Vagina (tissue), 2 donors: ENCODE measurements at regions not wholly inside any gene's neighbourhood (a gene's known extent, or its start where the extent isn't known, plus 50 kb on each side); places are given as distances from the start of the nearest gene placed in this dataset.

Source experiments
- POLR2A ChIP-seq, 2 donors: fragments of 450-650 bp; IDR thresholded peaks; one replicate each; pipeline ENCODE4 v1.6.1; 2017; ENCODE audit warnings: antibody characterized with exemption in 2 of 2, mild to moderate bottlenecking in 2 of 2, moderate library complexity in 2 of 2
- POLR2AphosphoS5 ChIP-seq, 2 donors: sonication (generic); formaldehyde crosslinking; IDR thresholded peaks; one replicate each; pipeline ENCODE4 v1.9.0; 2017; ENCODE audit warnings: antibody characterized with exemption in 2 of 2, mild to moderate bottlenecking in 2 of 2, low read depth in 1 of 2; ENCODE audit not compliant: insufficient read depth in 1 of 2
- TF ChIP-seq, protein P1 (sequence below), 3 experiments: fragments of 450-650 bp in 2 of 3; fragments of 200-600 bp in 1 of 3; sonication (generic) in 1 of 3; IDR thresholded peaks; one replicate each; pipeline ENCODE4 v1.5.1; 2017 to 2019; ENCODE audit warnings: antibody characterized with exemption in 3 of 3, mild to moderate bottlenecking in 2 of 3, moderate library complexity in 2 of 3

DNA sequence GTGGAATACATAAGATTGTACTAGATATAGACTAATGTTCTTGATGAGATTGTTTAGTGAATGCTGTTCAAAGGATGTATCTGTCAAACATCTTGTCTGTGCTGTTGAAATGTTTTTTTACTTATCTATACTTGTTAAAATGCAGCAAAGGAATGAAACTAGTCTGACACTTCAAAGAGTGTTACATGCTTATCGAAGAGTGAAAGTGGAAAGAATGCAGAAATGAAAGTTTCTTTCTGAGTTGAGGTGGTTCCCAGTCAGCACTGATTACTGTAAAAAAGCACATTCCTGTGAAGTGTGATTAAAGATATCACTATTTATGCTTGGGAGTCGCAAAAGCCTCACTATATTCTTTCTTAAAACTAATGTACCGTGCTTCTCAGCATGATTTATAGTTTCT, 1225.2 kb downstream of the NCAM2 start:
- TF ChIP-seq, protein P1, sequence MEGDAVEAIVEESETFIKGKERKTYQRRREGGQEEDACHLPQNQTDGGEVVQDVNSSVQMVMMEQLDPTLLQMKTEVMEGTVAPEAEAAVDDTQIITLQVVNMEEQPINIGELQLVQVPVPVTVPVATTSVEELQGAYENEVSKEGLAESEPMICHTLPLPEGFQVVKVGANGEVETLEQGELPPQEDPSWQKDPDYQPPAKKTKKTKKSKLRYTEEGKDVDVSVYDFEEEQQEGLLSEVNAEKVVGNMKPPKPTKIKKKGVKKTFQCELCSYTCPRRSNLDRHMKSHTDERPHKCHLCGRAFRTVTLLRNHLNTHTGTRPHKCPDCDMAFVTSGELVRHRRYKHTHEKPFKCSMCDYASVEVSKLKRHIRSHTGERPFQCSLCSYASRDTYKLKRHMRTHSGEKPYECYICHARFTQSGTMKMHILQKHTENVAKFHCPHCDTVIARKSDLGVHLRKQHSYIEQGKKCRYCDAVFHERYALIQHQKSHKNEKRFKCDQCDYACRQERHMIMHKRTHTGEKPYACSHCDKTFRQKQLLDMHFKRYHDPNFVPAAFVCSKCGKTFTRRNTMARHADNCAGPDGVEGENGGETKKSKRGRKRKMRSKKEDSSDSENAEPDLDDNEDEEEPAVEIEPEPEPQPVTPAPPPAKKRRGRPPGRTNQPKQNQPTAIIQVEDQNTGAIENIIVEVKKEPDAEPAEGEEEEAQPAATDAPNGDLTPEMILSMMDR (IDR thresholded peaks at IDR 0.05) = no peak
- TF ChIP-seq POLR2A (IDR thresholded peaks at IDR 0.05) = no peak
- TF ChIP-seq POLR2AphosphoS5 (IDR thresholded peaks at IDR 0.05; ENCODE audit: insufficient read depth in 1 of 2, low read depth in 1 of 2) = no peak
